GM19035 (cell line): ENCODE measurements at regions not wholly inside any gene's neighbourhood (a gene's known extent, or its start where the extent isn't known, plus 50 kb on each side); places are given as distances from the start of the nearest gene placed in this dataset.
A peak's percentile ranks its signal among the peaks of the same experiment; 100 is the strongest.
"Not testable (repeated sequence)": the region's sequence is repeated elsewhere in the genome, so short reads cannot be mapped to it uniquely, and the experiment has no call there.

Source experiments
- ATAC-seq: cut with Tn5 transposase; IDR thresholded peaks from one replicate; pipeline ENCODE4 v1.9.1; 2021; ENCODE audit not compliant: unreplicated experiment

DNA sequence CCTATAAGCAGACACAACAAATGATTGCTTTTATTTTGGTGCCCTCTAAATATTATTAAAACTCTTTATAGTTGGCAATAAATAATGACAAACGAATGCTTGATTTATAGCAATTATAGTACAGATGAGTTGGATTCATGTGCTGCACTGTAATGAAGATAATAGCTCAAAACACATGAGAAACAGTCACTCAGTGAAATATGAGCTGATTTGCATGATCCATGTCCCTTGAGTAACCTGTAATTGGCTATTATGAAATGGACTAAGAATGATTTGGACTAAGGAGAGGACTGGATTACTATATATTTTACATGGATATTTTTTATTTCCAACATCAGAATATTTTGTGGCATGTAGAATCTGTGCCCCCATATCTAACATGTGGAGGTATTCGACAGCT, 365.6 kb upstream of the UBE2E3 start:
- no peak for ATAC-seq

DNA sequence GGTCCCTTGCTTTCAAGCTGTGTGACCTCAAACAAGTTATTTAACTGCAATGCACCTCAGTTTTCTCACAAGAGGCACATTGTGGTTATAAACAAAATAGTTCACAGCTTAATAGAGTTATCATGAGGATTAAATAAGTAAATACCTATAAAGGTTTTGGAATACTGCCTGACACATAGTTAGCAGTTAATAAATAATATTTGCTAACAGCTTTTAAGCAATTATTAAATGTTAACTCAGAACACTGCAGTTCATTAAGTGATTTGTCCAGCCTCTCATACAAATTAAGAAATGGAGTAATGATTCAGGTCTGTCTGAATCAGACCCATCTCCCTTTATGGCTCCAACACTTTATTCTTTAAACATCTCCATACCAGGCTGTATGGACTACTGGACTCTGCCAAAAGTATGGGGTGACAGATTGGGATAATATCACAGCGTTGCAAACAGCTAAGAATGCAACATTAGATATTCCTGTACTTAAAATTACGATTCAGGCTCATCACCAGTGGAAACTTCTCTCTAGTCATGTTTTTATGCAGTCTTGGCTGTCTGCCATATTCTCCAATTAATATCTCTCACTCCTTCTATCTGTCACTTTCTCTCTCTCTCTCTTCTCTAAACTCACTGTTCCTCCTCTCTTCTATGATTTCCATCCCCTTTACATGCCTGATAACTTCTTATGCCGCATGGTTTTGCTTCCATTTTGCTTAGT, 370.6 kb upstream of the UBE2E3 start:
- no peak for ATAC-seq

DNA sequence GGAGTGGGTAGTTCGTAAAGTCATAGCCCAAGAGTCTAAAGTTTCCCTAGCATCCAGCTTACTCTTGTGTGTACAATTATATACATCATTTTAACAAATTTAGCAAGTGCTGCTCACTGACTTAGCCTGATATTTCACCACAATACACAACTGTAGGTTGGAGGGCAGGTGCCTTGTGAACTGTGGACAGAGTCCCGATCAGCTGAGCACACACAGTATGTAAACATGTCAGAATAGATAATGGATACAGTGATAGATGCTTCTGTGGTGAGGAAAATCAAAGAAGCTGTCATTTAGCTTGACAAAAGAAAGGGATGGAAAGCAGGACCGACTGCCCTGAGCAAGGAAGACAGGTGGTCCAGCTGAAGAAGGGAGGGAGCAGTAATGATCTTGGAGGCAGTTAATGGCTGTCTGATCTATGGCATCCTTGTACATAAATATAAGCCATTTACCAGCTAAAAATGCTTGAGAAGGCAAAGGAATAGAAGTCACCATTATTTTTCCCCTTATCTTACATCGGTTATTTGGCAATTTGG, 372.8 kb upstream of the UBE2E3 start:
- no peak for ATAC-seq

DNA sequence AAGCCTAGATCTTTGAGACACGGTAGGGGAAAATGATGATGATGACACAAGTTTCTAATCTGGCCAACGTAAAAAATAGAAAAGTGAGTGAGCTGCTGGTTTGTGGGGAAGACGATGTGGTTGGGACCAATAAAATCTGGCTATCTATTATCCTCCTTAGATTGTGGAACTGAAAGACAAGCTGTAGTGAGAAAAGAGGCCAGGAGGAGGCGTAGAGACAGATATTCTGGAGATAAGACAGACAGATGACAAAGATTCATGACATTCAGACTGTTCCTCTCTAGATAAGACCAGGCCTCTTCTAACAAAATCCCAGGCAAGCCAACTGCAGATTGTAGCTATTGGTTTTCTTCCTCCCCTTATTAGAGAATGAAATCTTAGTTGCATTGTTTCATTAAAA, 376.3 kb upstream of the UBE2E3 start:
- ATAC-seq = peak; percentile 68

DNA sequence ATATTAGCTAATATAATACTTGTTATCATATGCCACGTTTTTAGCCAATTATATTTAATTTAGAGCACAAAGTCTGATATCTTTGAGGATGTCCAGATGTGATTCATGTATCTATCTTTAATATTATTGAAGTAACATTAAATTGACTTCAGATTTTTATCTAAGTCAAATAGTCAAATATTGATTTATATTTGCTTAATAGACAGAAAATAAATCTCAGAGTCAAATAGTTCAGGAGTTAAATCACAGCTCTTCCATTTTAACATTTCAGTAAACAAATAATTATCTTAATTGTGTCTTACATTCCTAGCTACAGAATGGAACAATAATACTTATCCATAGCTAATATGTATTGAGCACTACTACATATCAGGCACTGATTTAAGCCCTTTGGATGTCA, 379.4 kb upstream of the UBE2E3 start:
- no peak for ATAC-seq

DNA sequence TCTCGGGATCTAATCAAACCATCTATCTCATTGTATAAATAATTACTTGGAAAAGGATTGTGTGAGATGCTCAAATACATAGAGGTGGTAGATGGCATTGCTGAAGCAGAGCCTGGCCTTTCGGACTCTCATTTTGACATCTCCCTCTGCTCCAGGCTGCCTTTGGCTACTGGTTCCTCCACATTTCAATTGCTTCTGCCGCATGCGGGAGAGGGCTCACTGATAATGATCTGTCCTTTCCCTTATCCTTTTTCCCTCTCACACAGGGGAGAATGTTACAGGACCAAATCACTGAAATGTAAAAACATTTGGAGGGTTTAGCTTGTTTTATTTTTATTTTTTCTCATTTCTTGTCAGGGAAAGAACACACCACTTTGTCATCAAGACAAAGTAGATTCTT, 380.6 kb upstream of the UBE2E3 start:
- ATAC-seq = no peak

DNA sequence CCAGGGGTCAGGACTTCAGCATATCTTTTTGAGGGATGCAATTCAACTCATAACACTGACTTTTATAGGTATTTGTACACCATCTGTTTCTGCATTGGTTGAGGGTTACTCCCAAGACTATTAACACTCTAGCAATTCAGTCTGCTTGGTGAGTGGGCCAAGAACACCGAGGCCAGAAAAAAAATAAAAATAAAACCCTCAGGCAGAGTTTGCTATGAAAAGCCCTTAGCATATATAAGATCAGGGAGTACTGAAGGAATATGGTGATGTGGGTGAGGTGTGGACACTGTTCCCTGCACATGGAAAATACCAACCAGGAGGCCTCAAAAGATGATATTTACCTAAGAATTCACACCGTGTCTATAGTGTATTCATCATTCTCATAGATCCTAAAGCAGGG, 383.2 kb upstream of the UBE2E3 start:
- ATAC-seq = no peak

DNA sequence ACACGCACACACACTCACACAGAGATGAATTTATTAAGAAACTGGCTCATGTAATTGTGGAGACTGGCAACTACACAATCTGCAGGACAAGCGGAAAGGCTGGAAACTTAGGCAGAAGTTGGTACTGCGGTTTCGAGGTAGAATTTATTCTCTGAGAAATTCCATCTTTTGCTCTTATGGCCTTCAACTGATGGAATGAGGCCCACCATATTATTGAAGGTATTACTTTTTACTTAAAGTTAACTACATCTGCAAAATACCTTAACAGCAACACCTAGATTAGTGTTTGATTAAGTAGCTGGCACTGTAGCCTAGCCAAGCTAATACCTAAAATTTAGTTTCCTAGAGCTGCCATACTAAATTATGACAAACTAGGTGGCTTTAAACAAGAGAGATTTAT, 384.0 kb upstream of the UBE2E3 start:
- no peak for ATAC-seq

DNA sequence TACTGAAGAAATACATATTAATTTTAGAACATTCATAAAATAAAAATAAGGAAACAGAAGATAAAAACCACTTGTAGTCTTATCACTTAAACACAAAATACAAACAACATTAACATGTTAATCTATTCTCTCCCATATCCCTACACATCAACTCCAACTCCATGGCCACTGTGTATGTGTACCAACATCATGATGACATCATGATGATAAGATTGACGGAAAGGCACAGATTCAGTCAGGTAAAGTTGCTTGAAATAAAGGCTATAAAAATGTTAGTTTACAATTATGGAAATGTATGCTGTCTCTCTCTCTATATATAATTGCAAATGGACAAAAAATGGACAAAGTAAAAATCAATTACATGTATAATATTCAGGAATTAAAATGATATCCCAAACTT, 388.5 kb upstream of the UBE2E3 start:
- ATAC-seq = no peak

DNA sequence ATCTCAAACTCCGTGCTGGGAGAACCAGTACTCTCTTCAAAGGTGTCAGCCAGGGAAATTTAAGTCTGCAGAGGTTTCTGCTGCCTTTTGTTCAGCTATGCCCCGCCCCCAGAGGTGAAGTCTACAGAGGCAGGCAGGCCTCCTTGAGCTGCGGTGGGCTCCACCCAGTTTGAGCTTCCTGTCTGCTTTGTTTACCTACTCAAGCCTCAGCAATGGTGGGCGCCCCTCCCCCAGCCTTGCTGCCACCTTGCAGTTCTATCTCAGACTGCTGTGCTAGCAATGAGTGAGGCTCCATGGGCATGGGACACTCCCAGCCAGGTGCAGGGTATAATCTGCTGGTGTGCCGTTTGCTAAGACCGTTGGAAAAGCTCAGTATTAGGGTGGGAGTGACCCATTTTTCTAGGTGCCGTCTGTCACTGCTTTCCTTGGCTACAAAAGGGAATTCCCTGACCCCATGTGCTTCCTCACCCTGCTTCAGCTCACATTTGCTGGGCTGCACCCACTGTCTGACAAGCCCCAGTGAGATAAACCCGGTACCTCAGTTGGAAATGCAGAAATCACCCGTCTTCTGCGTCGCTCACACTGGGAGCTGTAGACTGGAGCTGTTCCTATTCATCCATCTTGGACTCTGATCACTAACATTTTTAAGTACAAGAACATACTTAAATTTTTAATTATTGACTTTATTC, 389.2 kb upstream of the UBE2E3 start:
- ATAC-seq = not testable (repeated sequence)

DNA sequence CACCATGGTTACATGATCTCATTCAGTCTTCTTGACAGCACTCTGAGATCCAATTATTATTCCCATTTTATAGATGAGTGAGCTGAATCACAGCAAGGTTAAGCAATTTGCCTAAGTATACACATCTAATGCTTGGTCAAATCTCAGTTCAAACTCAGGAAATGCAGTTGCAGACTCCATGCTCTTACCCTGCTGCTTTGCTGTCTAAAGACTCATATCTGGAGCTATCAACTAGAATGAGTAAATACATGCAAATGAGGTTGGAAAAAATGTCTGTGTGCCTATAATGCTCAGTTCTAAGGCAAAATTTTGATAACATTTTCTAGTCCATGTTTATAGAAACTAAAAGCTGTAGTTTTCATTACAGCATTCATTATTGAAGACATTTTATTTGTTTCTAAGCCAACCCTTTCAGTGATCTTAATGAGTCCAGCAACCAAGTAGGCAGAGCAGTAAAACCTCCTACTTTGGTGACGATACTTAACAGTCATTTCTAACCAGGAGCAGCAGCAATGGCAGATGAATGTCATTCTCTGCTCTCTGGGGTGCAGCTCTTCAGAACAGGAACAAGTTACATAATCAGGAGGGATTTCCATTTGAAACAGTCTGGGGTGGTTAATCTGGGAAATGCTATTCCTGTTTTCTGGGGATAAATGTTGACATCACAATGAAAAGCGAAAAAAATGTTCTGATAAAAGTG, 396.8 kb upstream of the UBE2E3 start:
- ATAC-seq = no peak

DNA sequence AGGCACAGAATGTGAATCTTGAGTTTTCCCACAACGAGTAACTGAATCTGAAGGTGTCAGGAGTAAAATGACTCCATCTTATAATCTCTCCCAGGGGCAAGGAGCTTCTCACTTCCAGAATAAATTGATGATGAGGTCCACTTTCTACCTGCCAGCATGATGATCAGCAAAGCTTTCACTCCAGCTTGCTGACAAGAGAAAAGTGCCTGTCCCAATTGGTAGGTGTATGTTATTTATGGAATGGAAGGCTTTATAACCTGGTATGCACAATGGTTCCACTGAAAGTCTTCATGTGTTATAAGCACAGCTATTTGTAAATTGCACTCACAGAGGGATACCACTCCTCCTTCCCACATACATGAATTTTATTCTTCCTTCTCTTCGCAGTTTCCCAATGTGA, 401.0 kb upstream of the UBE2E3 start:
- ATAC-seq = no peak

DNA sequence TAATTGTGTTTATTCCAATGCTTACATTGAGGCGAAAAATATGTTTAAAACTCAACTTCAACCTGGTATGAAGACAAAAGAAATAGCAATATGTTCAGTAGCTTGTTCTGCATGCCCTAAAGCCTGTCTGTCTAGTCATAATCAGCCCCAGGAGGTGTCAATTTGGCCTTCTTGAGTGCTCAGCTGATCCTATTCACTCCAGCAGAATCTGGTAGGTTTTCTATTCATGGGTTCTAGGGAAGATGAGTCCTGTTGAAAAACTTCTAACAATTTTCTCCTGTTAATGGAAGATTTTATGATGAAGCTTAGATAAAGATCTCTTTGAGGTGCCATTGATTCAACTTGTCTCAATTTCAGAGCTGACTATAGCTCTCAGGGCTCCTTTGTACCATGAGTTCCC, 402.0 kb upstream of the UBE2E3 start:
- ATAC-seq = no peak

DNA sequence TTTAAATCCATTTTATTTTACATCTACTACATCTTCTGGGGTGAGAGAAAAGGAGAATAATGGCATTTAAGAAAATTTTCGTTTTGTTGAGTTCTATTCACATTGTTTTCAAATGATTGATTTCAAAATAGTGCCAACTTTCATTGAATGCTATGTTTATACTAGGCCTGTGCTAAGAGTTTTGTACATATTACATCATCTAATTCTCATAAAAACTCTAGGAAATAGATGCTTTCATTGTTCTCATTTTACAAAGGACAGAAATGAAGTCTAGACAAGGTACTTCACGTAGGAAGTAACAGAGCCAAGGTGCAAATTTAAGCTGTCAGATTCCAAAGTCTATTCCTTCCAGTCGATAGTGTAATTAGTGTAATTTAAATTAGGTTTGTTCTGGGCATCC, 402.8 kb upstream of the UBE2E3 start:
- ATAC-seq = no peak

DNA sequence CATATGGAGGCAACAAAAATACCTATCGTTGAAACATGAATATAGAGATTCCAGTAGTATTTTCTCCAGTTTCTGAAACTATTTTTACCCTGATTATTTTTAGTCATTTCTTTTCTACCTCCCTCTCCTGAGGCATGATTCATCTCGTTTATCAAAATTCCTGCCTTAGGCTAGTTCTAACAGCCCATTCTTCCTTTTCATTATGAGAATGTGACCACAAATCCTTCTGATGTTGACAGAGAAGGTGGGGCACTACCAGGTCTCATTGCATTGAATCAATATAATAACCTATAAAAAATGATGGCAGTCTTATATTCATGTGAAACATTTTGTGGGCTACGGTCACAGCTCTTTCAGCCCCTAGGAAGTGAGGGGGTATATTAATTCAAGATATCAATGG, 406.5 kb upstream of the UBE2E3 start:
- ATAC-seq = no peak

DNA sequence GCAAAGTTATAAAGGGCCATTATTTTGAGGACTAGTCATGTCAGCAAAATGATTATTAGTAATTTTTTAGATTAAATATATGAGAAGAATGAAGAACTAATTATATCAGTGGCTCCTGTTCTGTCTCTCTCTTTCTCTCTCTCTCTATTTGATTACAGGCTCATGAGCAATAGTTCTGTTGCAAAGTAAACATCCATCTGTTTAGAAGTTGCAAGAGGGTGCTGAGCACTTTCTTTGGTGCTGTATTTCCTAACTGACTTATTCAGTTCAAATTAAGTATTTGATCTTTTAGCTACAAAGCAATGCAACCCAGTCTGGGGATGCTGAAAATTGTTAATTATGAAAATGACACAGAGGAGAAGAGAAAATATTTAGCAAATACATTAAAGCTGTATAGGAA, 408.1 kb upstream of the UBE2E3 start:
- no peak for ATAC-seq

DNA sequence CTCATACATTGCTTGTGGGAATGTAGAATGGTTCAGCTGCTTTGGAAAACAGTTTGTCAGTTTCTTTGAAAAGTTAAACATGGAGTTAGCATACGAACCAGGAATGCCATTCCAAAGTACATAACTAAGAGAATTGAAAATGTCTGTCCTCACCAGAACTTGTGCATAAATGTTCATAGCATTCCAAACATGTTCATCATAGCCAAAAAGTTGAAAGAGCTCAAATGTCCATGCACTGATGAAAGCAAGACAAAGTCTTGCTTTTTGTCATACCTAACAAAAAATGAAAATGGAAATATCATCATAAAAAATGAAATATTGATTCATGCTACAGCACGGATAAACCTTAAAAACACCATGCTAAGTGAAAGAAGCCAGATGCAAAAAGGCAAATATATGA, 408.8 kb upstream of the UBE2E3 start:
- ATAC-seq = no peak

DNA sequence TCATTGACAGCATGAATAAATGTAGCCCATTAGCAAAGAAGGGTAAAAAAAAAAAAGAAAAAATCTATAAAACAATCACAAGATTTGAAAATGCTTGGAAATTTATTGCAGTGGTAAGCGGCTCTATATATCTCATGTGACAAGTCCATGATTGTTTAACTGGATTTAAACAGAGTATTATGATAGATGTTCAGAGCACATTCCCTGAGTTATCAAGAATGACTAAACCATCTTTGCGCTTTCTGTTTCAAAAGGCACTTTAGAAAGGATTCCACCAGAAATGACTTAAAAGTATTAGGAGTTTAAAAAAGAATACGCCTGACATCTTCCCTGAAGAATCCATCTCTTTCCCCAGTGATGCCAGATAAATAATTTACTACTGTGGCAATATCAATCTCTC, 409.5 kb upstream of the UBE2E3 start:
- no peak for ATAC-seq

DNA sequence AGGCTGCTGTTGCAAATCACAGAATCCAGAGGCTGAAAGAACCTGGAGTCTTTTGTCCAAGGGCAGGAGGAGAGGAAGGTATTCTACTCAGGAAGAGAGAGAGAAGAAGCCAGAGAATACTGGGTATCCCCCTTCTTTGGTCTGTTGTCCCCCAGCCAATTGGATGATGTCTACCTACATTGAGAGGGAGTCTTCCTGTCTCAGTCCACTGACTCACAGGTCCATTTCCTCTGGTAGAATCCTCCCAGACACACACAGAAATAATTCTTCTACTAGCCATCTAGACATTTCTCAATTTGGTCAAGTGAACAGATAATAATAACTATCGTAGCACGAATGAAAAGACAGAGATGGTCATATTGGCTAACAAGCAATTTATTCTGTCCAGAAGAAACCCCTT, 416.4 kb upstream of the UBE2E3 start:
- ATAC-seq = no peak

DNA sequence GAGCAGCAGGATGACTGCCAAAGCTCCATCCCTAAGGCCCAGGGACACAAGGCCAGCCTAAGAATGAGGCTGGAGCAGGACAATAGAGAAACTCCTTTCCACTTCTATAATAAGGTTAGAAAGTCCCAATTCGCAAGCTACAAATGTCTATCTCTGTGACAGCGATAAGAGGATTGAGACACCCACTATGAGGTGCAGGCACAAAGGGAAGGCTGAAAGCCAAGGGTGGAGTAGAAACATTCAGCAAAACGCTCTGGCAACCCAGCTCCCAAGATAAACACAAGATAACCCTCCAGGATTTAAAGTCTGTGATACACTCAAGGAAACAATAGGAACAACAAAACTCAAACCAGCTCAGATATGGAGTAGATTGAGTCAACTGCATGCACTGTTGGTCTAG, 418.0 kb upstream of the UBE2E3 start:
- no peak for ATAC-seq

DNA sequence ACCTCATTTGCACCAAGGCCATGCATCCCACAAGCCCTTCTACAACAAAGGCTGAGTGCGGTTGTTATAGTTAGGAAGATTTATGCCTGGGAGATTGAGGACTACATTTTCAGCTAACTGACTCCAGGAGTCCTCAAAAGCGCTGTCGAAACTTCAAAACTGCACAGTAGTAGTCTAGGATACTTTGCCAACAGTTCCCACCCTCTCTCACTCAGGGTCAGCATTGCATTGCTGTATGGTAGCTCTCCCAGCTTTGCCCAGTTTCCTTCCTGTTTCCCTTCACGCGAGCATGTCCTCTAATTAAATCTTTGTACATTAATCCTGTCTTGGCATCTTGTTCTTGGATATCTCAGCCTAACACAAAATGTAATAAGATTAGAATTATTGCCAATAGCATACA, 420.6 kb upstream of the UBE2E3 start:
- ATAC-seq = no peak

DNA sequence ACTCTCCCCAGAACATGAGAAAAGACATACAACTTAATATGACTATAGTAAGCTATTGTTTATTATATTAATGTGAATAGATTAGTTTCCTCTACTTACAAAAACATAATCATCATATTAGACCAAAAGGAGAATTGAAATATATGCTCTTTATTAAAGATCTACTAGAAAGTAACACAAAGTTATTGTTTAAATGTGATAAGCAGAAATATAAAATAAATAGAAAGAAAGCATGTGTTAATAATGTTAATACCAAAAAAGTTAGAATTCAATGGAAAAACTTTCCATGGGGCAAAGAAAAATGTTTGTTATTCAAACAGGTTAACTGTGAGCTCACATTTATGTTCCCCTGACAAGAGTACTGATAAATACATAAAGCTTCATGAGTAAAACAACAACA, 421.4 kb upstream of the UBE2E3 start:
- no peak for ATAC-seq
